ENCODE measurements at regions not wholly inside any gene's neighbourhood (a gene's known extent, or its start where the extent isn't known, plus 50 kb on each side); places are given as distances from the start of the nearest gene placed in this dataset.

- Histone ChIP-seq H3K27me3 (ENCODE audit: low read length) (no peaks in the 10 kb centered on the region), H3F3A (ENCODE audit: insufficient read depth) (no peaks in the 10 kb centered on the region), H4K20me1 (ENCODE audit: low read depth, low read length) (no peaks in the 10 kb centered on the region), H3K27ac (ENCODE audit: low read depth, low read length) (no peak overlapping the region), H3K79me2 (ENCODE audit: insufficient read depth, low read length) (no peaks in the 10 kb centered on the region), H3K9me3 (ENCODE audit: insufficient read depth, low read length) (no peaks in the 10 kb centered on the region), H3K4me2 (ENCODE audit: low read depth, low read length, poor library complexity, severe bottlenecking) (no peak overlapping the region), H3K9me2 (replicated peaks; ENCODE audit: insufficient read depth, low read length) (no peaks in the 10 kb centered on the region), H3K4me3 (ENCODE audit: insufficient read depth, low read length, poor library complexity, severe bottlenecking) (no peak overlapping the region), H3K36me3 (ENCODE audit: low read length) (no peaks in the 10 kb centered on the region), H2AFZ (ENCODE audit: low read depth, low read length, severe bottlenecking) (no peak overlapping the region), H3K9ac (ENCODE audit: low read length) (no peak overlapping the region)
- TF ChIP-seq EZH2phosphoT487 (conservative IDR thresholded peaks at IDR 0.05; ENCODE audit: low read length) = no peak
Measured at GRCh38 chr13:79160818-79161217, 245.2 kb downstream of the RBM26 start.

- no peaks in the 10 kb centered on the region for H3K79me2 ChIP-seq (ENCODE audit: insufficient read depth, low read length)
- no peaks in the 10 kb centered on the region for H4K20me1 ChIP-seq (ENCODE audit: low read depth, low read length)
- no peak overlapping the region for H3K4me3 ChIP-seq (ENCODE audit: insufficient read depth, low read length, poor library complexity, severe bottlenecking)
- H3K4me2 ChIP-seq (ENCODE audit: low read depth, low read length, poor library complexity, severe bottlenecking) = no peak overlapping the region
- H3K9me2 ChIP-seq (replicated peaks; ENCODE audit: insufficient read depth, low read length) = no peaks in the 10 kb centered on the region
- H3F3A ChIP-seq (ENCODE audit: insufficient read depth) = no peaks in the 10 kb centered on the region
- H3K36me3 ChIP-seq (ENCODE audit: low read length) = no peaks in the 10 kb centered on the region
- no peak for TF ChIP-seq EZH2phosphoT487 (conservative IDR thresholded peaks at IDR 0.05; ENCODE audit: low read length)
- TF ChIP-seq CTCF (IDR thresholded peaks at IDR 0.05; ENCODE audit: insufficient read depth, low read length, poor library complexity, severe bottlenecking) = no peak
- no peaks in the 10 kb centered on the region for H3K27me3 ChIP-seq (ENCODE audit: low read length)
- peak overlapping the region; percentile 11 for H2AFZ ChIP-seq (ENCODE audit: low read depth, low read length, severe bottlenecking)
- H3K9ac ChIP-seq (ENCODE audit: low read length) = no peak overlapping the region
- no peak overlapping the region for H3K27ac ChIP-seq (ENCODE audit: low read depth, low read length)
- H3K9me3 ChIP-seq (ENCODE audit: insufficient read depth, low read length) = no peaks in the 10 kb centered on the region
Measured at GRCh38 chr13:79155883-79156282, 250.2 kb downstream of the RBM26 start.

- Histone ChIP-seq H3K27me3 (ENCODE audit: low read length) (no peaks in the 10 kb centered on the region), H3K4me2 (ENCODE audit: low read depth, low read length, poor library complexity, severe bottlenecking) (no peak overlapping the region), H3K9ac (ENCODE audit: low read length) (no peak overlapping the region), H3K9me3 (ENCODE audit: insufficient read depth, low read length) (no peaks in the 10 kb centered on the region), H3K36me3 (ENCODE audit: low read length) (no peaks in the 10 kb centered on the region), H3K27ac (ENCODE audit: low read depth, low read length) (no peak overlapping the region), H3K4me3 (ENCODE audit: insufficient read depth, low read length, poor library complexity, severe bottlenecking) (no peak overlapping the region), H3K79me2 (ENCODE audit: insufficient read depth, low read length) (no peaks in the 10 kb centered on the region), H3K9me2 (replicated peaks; ENCODE audit: insufficient read depth, low read length) (no peaks in the 10 kb centered on the region), H2AFZ (ENCODE audit: low read depth, low read length, severe bottlenecking) (no peak overlapping the region), H4K20me1 (ENCODE audit: low read depth, low read length) (no peaks in the 10 kb centered on the region), H3F3A (ENCODE audit: insufficient read depth) (no peaks in the 10 kb centered on the region)
- TF ChIP-seq EZH2phosphoT487 (conservative IDR thresholded peaks at IDR 0.05; ENCODE audit: low read length) (no peak), CTCF (IDR thresholded peaks at IDR 0.05; ENCODE audit: insufficient read depth, low read length, poor library complexity, severe bottlenecking) (no peak)
Measured at GRCh38 chr13:79149210-79149609, 256.8 kb downstream of the RBM26 start.

GRCh38 chr13:79141082-79141481, 265.0 kb downstream of the RBM26 start:
- no peaks in the 10 kb centered on the region for H3K9me2 ChIP-seq (replicated peaks; ENCODE audit: insufficient read depth, low read length)
- H3F3A ChIP-seq (ENCODE audit: insufficient read depth) = no peaks in the 10 kb centered on the region
- no peaks in the 10 kb centered on the region for H3K79me2 ChIP-seq (ENCODE audit: insufficient read depth, low read length)
- no peak overlapping the region for H3K4me2 ChIP-seq (ENCODE audit: low read depth, low read length, poor library complexity, severe bottlenecking)
- H4K20me1 ChIP-seq (ENCODE audit: low read depth, low read length) = no peaks in the 10 kb centered on the region
- H3K9ac ChIP-seq (ENCODE audit: low read length) = no peak overlapping the region
- H3K9me3 ChIP-seq (ENCODE audit: insufficient read depth, low read length) = no peaks in the 10 kb centered on the region
- H3K27me3 ChIP-seq (ENCODE audit: low read length) = no peaks in the 10 kb centered on the region
- H3K36me3 ChIP-seq (ENCODE audit: low read length) = no peaks in the 10 kb centered on the region
- no peak overlapping the region for H3K27ac ChIP-seq (ENCODE audit: low read depth, low read length)
- TF ChIP-seq EZH2phosphoT487 (conservative IDR thresholded peaks at IDR 0.05; ENCODE audit: low read length) = no peak
- no peak for TF ChIP-seq CTCF (IDR thresholded peaks at IDR 0.05; ENCODE audit: insufficient read depth, low read length, poor library complexity, severe bottlenecking)
- no peak overlapping the region for H2AFZ ChIP-seq (ENCODE audit: low read depth, low read length, severe bottlenecking)
- no peak overlapping the region for H3K4me3 ChIP-seq (ENCODE audit: insufficient read depth, low read length, poor library complexity, severe bottlenecking)
